PC-3 (cell line): ENCODE measurements at regions not wholly inside any gene's neighbourhood (a gene's known extent, or its start where the extent isn't known, plus 50 kb on each side); places are given as distances from the start of the nearest gene placed in this dataset.

Experiments
- EZH2 ChIP-seq: fragments of 300-600 bp; sonication (generic); IDR thresholded peaks from one replicate; pipeline ENCODE4 v1.6.1; 2017; ENCODE audit warnings: antibody characterized with exemption, mild to moderate bottlenecking, low read length; ENCODE audit not compliant: unreplicated experiment
- EZH2phosphoT487 ChIP-seq: fragments of 300-600 bp; sonication (generic); IDR thresholded peaks from 2 replicates; pipeline ENCODE4 v1.6.1; 2018; ENCODE audit warnings: mild to moderate bottlenecking, antibody characterized with exemption, low read length, borderline replicate concordance
- TF ChIP-seq, protein P1 (sequence below): fragments of 300-600 bp; sonication (generic); conservative IDR thresholded peaks from 2 replicates; pipeline ENCODE4 v1.5.1; 2017; ENCODE audit warnings: antibody characterized with exemption, low read depth, mild to moderate bottlenecking, low read length

DNA sequence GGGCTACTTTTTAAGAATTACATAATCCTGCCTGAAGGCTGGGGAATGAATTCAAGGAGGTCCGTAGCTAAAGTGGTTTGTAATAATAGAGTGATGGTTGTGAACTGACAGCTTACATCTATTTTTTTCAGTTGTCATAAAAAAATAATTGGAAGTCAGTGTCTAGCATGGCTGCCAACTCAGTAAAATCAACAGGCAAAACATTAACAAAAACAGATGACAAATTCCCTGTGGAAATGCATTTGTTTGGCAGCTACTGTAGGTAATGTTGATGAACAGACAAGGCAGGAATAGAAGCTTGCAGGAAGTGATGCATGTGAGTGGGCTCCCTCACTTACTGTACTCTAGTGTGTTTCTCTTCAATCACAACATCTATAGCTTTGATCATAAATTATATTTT lies 766.0 kb upstream of the POT1 start:
- TF ChIP-seq, protein P1, sequence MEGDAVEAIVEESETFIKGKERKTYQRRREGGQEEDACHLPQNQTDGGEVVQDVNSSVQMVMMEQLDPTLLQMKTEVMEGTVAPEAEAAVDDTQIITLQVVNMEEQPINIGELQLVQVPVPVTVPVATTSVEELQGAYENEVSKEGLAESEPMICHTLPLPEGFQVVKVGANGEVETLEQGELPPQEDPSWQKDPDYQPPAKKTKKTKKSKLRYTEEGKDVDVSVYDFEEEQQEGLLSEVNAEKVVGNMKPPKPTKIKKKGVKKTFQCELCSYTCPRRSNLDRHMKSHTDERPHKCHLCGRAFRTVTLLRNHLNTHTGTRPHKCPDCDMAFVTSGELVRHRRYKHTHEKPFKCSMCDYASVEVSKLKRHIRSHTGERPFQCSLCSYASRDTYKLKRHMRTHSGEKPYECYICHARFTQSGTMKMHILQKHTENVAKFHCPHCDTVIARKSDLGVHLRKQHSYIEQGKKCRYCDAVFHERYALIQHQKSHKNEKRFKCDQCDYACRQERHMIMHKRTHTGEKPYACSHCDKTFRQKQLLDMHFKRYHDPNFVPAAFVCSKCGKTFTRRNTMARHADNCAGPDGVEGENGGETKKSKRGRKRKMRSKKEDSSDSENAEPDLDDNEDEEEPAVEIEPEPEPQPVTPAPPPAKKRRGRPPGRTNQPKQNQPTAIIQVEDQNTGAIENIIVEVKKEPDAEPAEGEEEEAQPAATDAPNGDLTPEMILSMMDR = no peak
- no peak for TF ChIP-seq EZH2
- TF ChIP-seq EZH2phosphoT487 = no peak
